Activated CD8-positive, alpha-beta memory T cell treated with anti-CD3 and anti-CD28 coated beads for 1 hour (primary cell): ENCODE measurements at regions not wholly inside any gene's neighbourhood (a gene's known extent, or its start where the extent isn't known, plus 50 kb on each side); places are given as distances from the start of the nearest gene placed in this dataset.
"Not testable (repeated sequence)": the region's sequence is repeated elsewhere in the genome, so short reads cannot be mapped to it uniquely, and the experiment has no call there.

Source experiments
- DNase-seq, 2 donors: peaks; one replicate each; pipeline ENCODE4 v3.0.0-alpha.2; 2020; ENCODE audit warnings: low read depth in 1 of 2; ENCODE audit errors: extremely low read depth in 1 of 2

DNA sequence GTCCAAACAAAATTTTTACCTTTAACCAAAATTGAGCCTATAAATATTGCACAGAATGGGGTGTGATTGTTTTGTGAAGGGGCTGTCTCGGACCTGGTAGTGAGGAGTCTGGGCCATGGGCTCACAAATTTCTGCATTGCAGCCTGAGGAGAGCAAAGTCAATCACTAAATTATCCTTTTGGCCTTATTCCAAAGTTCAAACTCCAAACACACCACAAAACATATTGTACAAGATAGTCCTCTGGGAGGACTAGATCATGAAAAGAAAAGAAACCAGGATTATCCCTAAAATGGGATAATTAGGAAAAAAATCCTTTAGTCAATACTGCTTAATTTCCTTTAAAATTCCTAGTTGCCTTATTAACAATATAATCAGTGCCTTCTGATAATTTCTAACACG, 115.5 kb downstream of the BUB3 start:
- DNase-seq, result no peak

DNA sequence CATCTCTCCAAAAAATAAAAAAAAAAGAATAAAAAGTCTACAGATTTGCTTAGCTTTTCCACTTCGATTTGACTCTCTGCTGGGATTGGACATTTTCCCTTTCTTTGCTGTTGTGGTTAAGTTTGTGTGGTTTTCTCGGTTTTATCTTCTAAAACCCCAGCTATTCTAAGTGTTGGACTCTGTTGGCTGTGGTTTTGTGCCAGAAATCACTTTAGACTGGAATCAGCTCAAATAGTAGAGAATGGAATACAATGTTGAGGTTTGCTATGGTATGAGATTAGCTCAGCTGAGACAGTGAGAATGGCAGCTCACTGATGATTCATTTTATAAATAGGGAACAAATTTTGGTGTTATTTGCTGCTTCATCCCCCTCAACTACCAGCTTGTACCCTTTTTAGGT, 116.0 kb downstream of the BUB3 start:
- DNase-seq, result no peak

DNA sequence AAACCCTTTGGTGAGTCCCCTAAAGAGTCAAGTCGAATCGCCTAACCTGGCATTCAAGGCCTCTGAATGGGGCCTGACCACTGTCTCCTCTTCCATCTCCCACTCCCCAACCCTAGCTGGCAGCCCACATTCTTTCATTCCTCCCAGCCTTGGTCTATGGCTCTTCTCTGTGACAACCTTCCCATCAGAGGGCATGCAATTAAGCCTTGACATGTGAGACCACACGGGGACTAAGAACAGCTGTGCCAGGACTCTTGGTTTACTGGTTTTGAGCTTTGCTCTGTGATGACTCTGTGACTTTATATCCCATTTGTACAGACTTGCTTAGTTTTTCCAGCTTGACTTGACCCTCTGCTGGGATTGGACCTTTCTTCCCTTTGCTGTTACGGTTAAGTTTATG, 116.6 kb downstream of the BUB3 start:
- no peak for DNase-seq

DNA sequence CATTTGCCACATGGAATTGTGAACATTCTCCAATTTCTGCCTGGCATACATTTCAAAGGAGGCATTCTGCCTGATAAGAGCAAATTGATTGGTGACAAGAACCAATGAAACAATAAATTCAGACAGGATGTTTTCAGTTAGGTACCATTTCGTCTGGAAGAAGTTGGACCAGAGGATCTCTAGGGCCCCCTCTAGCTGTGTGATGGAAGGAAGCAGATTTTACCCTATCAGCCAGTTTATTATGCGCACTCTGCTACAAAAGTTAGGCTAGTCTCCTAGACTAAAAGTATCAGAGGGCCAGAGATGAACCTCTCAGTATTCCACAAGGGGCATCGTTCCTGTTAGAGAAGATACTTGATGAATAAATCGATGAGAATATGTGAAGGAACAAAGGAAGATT, 118.0 kb downstream of the BUB3 start:
- DNase-seq, result no peak

DNA sequence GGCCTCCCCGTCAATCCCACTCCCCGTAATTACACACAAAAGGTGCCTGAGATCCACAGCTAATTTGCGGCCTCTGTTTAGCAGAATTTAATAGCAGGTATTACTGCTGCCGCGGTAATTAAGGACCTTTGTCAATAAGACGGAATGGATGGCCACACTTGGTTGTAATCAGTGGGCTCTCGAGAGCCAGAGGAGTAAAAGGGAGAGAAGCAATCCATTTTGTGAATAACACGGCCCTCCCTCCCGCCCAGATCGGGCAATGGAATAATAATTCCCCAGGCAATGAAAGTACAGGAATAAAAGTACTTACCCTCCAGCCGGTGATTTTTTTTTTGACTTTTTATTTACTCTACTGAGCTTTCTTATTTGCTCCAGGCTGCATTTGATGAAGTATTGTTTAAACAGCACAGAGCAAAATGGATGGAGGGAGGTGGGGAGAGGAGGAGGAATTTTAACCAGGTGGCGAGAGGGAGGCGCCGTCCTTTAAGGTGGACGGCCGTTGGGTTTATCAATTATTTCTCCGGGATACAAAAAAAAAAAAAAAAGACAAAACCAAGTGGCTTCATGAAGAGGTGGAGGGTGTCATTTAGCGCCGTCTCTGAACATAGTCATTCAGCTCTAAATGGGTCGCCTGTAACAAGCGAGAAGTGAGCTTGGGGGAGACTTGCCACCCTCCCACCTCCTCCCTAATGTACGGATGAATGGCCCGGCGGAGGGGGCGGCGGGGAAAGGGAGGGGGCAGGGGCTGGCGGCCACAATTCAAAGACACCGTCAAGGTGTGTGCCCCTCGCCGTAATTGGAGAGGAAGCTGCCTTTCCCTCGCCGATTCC, 120.3 kb downstream of the BUB3 start:
- DNase-seq, result no peak

DNA sequence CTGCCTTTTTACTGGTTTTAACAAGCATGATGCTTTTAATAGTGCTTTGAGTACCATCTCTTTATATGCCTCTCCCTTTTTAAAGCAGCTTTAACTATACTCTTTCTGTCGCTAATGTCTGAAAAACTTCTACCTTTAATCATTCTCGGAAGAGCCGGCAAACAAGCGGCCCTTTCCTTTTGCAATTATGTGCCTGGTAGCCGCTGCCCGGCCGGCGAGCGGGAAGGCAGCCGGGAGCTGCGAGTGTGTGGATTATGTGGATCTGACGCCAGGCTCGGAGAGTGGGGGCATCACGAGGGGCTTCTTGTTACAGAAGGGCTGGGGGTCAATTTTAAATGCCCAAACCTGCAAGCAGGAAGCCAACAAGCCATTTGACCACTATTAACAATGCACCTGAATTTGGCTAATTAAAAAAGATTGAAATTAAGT, 120.9 kb downstream of the BUB3 start:
- DNase-seq, result no peak

DNA sequence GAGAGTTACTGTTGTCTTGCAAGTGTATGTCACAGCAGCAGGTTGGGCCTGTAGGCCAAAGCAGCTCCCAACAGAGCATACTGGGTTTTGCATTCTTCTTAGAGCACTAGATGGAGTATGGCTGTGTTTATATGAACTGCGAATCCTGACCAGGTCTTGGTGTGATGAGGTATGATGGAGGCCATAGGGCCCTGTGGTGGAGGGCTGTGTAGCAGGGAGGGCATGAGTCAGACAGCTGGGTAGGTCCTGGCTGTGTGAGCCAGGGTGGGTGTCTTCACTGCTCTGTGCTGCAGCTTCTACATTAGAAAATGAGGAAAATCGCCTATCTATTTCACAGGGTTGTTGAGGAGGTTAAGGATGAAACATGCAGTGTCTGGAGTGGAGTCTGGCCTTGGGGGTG, 124.2 kb downstream of the BUB3 start:
- no peak for DNase-seq

DNA sequence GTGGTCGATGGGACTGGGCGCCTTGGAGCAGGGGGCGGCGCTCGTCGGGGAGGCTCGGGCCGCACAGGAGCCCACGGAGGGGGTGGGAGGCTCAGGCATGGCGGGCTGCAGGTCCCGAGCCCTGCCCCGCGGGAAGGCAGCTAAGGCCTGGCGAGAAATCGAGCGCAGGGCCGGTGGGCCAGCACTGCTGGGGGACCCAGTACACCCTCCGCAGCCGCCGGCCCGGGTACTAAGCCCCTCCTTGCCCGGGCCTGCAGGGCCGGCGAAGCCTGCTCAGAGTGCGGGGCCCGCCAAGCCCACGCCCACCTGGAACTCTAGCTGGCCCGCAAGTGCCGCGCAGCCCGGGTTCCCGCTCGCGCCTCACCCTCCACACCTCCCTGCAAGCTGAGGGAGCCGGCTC, 129.2 kb downstream of the BUB3 start:
- DNase-seq, result not testable (repeated sequence)

DNA sequence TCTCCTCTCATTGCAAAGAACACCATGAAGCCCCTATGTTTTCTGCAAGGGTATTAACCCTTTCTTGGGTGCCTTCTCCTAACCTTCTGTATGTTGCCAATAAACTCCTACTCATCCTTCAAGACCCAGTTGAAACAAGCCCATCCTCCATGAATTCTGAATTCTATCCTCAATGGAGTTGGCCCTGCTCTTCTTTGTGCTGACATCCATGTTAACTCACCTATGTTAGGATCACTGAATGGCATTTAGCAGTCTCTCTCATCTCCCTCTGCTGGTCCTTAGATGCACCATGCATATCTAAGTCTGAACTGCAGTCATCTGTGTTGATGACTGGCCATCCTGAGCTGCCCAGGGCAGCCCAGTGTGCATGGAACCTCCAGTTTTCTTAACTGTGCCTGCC, 129.8 kb downstream of the BUB3 start:
- no peak for DNase-seq

DNA sequence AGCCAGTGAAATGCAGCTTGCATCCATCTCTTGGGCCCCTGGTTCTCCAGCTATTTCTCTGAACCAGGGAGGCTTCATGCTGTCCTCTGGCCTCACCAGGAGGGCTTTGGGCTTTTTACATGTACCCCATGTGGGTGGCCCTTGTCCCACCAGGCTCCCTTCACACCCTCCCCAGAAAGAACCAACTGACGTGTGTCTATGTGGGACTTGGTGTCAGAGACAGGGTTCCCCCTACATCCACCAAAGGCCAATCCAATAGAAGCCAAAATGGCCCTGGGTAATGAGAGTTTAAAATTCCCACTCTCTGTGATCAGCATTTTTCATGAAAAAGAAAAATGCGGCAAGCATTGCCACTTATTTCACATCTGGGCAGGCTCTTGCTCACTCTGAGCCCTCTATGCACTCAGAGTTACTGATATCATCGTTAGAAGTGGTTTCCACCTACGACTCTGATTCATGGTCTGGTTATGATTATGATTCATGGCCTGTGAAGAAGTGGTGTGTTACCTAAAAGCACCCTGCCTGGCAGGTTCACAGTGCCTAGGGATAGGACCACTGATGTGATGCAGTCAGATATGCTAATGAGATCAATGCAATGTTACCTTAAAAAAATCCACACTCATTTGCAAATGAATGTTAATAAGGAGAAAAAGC, 133.5 kb downstream of the BUB3 start:
- no peak for DNase-seq

DNA sequence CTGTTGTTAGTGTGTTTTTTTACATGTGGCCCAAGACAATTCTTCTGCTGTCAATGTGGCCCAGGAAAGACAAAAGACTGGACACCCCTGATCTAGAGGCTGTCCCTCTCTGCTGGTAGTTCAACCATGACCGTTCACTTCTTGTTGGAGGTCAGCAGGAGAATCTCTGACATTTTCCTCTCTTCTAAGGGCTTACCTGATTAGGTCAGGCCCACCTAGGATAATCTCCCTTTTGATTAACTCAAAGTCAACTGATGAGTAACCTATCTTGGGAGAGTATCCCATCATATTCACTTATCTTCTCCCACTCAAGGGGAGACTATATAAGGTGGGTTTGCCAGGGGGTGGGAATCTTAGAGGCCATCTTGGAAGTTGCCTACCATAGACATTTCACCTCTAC, 135.2 kb downstream of the BUB3 start:
- DNase-seq, result no peak

DNA sequence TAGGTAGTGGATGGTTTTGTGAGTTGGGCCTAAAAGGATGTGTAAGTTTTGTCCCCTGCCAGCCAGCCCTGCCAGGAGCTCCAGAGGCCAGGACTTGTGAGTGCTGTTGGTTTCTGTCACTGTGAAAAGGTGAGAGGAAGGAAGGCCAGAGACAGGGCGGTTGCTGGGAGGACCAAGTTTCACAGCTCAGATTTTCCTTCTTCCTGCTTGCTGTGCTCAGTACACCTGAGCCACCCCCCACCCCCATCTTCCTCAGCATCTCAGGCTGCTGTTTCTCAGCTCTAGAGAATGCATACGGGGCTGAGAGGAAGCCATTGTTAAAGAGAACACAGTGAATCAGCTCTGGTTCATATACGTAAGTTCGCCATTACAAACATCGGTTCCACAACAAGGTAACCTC, 139.9 kb downstream of the BUB3 start:
- no peak for DNase-seq

DNA sequence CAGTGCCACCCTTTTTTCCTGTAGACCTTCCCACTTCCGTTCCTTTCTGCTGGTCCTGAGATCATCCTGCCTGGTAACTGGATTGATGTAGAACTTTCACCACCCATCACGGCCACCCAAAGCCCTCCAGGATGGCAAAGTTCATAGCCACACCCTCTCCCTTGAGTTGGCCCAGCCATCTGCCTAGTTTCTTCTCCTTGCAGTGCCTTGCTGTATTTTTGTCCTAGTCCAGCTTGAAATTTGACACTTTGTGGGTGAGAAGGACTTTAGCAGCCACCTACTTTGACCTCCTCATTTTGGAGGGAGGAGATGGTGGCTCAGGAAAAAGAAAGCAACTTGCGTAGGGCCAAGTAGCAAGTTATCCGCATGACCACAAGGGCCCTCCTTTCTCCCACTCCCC, 140.7 kb downstream of the BUB3 start:
- no peak for DNase-seq

DNA sequence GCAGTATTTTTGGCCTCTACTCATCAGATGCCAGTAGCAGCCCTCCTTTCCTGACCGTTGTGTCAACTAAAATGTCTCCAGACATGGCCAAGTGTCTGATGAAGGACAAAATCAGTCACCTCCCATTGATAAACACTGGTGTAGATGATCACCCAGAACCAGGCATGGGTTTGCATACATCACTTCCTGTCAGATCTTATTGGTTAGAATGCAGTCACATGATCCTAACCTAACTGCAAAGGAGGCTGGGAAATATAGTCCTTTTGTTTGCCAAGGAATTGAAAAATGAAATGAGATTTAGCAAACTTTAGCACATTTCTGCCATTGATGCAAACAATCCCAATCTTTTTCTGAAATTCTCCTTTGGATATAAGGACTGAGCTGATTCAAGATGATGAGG, 141.4 kb downstream of the BUB3 start:
- DNase-seq, result no peak

DNA sequence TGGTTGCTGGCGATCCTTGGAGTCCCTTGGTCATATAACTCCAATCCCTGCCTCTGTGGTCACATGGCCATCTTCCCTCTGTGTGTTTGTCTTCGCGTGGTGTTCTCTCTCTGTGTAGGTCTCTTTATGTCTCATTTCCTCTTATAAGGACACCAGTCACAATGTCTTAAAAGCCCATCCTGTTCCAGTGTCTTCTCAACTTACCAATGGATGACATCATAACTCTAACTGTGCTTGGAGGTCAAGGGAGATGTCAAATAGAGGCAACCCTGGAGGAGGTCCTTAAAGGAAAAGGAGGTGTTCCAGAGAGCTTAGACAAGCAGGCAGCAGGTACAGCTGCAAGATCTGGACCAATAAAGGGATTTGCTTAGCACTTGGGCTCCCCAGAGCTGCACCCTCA, 143.0 kb downstream of the BUB3 start:
- DNase-seq, result no peak

DNA sequence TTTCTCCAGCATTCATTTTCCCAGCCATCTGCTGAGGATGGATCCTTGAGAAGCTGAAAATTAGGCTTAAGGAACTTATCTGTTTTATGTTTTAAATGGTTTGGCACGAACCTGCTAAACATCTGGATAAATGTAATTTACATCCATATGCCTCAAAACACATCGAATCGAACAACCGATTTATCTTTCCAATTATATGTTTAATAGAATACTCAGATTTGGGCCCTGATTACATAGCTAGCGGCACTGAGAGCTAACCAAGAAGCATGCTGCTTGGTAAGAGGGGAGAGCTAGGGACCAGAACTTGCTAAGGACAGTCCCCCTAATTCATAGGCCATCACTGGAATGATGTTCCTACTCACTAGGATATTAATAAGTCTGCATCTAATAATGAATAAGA, 144.4 kb downstream of the BUB3 start:
- DNase-seq, result no peak

DNA sequence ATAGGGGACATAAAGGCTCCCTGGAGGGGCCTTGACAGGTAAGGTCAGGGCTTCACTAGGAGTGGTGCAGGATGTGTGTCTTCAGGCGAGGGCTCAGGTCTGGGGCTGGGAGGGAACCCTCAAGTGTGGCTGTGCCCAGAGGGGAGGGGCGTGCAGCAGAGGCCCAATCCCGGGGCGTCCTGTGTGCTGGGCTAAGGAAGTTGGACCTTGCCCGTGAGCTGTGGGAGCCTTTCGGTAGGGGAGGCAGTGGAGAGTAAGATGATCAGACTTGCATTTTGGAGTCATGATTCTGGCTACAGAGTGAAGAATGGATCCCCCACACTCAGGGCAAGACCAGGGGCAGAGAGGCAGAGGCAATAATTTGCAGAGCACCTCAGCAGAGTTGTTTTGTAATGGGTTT, 145.4 kb downstream of the BUB3 start:
- no peak for DNase-seq

DNA sequence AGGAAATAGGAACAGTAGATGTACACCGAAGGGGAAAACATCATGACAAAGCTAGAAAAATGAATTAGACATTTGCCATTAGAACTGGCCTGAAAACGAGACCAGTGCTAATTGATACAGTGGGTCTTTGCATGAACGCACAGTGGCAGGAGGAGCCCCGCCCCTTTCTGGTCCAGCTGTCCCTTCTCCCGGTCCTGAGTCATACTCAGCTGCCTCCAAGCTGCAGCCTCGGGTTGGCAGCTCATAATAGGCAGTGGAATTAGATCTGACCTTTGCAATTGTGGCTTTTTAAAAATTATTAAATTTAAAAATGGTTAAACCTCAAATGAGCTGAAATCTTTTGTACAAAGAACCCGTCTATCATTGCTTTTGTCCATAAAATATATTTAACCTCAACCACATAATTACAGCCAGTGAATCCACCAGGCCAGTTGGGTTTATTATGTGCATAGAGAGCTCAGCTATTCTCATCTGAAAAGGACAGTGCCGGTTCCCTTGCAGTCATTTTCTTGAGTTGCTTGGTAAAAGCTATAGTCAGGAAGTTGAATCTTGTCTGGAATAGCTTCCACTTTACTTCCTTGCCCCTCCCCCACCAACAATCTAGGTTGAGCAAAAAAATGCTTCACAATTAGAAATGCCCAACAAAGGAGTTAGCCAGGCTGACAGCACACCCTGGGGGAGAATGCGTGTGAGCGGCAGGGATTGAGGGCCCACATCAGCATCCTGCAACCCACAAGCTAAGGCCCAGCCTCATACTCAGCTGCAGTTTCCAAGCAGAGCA, 147.1 kb downstream of the BUB3 start:
- DNase-seq, result no peak

DNA sequence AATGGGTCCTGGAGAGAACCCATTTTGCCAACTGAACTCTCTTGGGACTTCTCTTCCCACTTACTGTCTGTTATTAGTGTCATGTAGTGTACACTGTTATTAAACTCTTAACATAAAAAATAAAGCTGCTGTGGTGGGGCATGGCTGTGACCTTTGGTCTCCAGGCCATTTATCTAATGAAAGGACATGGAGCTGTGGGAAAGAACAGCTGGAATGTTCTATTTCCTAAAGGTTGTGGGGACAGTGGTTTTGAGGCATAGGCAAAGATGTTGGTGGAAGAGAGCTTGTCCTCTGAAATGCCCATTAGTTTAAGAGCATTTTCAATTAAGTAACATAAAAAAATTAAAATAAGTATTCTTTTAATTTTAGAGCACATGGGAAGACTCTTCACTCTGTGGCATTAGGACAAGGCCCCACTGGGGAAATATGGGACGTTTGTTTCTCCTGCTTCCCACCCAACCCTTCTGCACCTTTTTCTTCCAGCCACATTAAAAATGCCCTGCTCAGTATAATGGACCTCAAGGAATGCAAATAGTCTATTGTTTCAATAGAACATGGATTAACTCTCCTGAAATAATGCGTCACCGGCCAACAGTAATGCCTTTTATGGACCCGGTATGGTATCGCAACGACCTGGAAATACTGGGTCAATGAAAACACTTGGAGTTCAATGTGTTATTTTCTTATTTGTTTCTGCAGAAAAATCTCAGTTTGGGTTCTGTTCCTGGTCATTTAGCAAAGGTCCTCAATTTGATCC, 149.6 kb downstream of the BUB3 start:
- no peak for DNase-seq

DNA sequence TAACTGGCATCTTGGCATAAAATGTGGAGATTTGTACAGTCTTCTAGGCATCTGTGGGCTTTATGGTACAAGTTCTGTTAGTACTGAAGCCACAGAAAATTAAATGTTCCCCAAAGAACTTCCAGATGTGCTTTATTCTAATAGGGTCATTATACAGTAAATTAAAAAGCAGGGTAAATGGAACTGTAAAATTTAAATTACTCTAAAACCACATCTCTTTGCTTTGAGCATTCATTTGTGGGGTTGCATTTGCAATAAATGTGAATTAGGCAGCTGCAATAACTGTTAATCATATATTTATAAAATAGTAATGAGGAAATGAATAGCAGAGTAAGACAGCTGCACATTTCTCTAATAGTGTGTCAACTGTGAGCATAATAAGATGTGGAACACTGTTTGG, 151.5 kb downstream of the BUB3 start:
- no peak for DNase-seq

DNA sequence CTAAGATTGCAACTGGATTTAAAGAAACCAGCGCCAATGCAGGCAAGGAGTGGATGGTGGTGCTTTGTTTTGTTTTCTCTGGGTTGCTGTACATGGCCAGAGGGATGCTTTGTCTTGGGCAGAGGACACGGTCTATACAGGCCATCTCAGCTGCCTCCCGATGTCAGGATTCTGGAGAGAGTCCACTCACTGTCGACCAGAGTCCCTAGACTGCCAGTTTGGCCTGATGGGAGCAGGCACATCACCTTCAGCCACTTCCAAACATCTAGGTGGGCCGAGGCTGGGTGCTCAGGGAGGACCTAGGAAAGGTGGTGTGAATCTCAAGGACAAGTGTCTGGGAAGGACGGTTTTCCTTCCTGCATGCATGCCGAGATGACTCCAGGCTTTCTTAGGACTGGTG, 152.1 kb downstream of the BUB3 start:
- no peak for DNase-seq
